ENCODE measurements at regions not wholly inside any gene's neighbourhood (a gene's known extent, or its start where the extent isn't known, plus 50 kb on each side); places are given as distances from the start of the nearest gene placed in this dataset.

- H3K4me3 ChIP-seq (ENCODE audit: low read length in 2 of 2): peak overlapping the region in 1 of 2 donors; percentile 14
- H3K27me3 ChIP-seq (ENCODE audit: control insufficient read depth in 1 of 2, insufficient read depth in 2 of 2, low read length in 2 of 2): no peaks in the 10 kb centered on the region
- no peaks in the 10 kb centered on the region for H3K36me3 ChIP-seq (ENCODE audit: control insufficient read depth in 2 of 2, insufficient read depth in 2 of 2, low read length in 2 of 2)
- no peaks in the 10 kb centered on the region for H3K9me3 ChIP-seq (ENCODE audit: control insufficient read depth in 2 of 2, low read length in 2 of 2)
- H3K27ac ChIP-seq (ENCODE audit: low read length): no peak overlapping the region
- H3K9ac ChIP-seq (ENCODE audit: low read length in 2 of 2): no peak overlapping the region
- no peaks in the 10 kb centered on the region for H3K4me1 ChIP-seq (ENCODE audit: control insufficient read depth, insufficient read depth, low read length)
These were observed 224.5 kb downstream of the B3GLCT start for GRCh38 chr13:31424130-31424729.

DNA sequence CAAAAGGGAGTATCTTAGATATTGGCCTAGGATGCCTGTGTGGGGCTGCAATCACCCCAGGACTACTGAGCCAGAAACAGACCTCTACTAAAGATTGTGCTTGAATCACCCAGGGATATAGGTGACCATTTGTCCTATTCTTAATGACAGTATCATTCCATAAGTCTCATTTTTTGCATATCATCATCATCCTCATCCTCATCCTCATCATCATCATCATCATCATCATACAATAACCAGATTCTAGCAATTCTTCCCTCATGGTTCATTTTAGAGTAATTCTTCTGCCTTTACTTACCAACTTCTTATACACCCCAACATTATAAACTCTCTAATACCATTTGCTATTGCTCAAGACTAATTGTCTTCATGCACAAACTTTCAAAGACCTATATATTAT is 226.6 kb downstream of the B3GLCT start:
- Histone ChIP-seq H3K4me1 (ENCODE audit: control insufficient read depth, insufficient read depth, low read length) (no peaks in the 10 kb centered on the region), H3K36me3 (ENCODE audit: control insufficient read depth in 2 of 2, insufficient read depth in 2 of 2, low read length in 2 of 2) (no peaks in the 10 kb centered on the region), H3K9ac (ENCODE audit: low read length in 2 of 2) (no peak overlapping the region), H3K27me3 (ENCODE audit: control insufficient read depth in 1 of 2, insufficient read depth in 2 of 2, low read length in 2 of 2) (no peaks in the 10 kb centered on the region), H3K9me3 (ENCODE audit: control insufficient read depth in 2 of 2, low read length in 2 of 2) (no peaks in the 10 kb centered on the region), H3K4me3 (ENCODE audit: low read length in 2 of 2) (no peak overlapping the region), H3K27ac (ENCODE audit: low read length) (no peak overlapping the region)

GRCh38 chr13:31427151-31428100 is 227.7 kb downstream of the B3GLCT start:
- Histone ChIP-seq H3K27ac (ENCODE audit: low read length) (no peak overlapping the region), H3K4me1 (ENCODE audit: control insufficient read depth, insufficient read depth, low read length) (no peaks in the 10 kb centered on the region), H3K4me3 (ENCODE audit: low read length in 2 of 2) (no peak overlapping the region), H3K9me3 (ENCODE audit: control insufficient read depth in 2 of 2, low read length in 2 of 2) (no peaks in the 10 kb centered on the region), H3K27me3 (ENCODE audit: control insufficient read depth in 1 of 2, insufficient read depth in 2 of 2, low read length in 2 of 2) (no peaks in the 10 kb centered on the region), H3K36me3 (ENCODE audit: control insufficient read depth in 2 of 2, insufficient read depth in 2 of 2, low read length in 2 of 2) (no peaks in the 10 kb centered on the region), H3K9ac (ENCODE audit: low read length in 2 of 2) (no peak overlapping the region)

- Histone ChIP-seq H3K9ac (ENCODE audit: low read length in 2 of 2) (no peak overlapping the region), H3K9me3 (ENCODE audit: control insufficient read depth in 2 of 2, low read length in 2 of 2) (no peaks in the 10 kb centered on the region), H3K4me1 (ENCODE audit: control insufficient read depth, insufficient read depth, low read length) (no peaks in the 10 kb centered on the region), H3K27me3 (ENCODE audit: control insufficient read depth in 1 of 2, insufficient read depth in 2 of 2, low read length in 2 of 2) (no peaks in the 10 kb centered on the region), H3K36me3 (ENCODE audit: control insufficient read depth in 2 of 2, insufficient read depth in 2 of 2, low read length in 2 of 2) (no peaks in the 10 kb centered on the region), H3K4me3 (ENCODE audit: low read length in 2 of 2) (no peak overlapping the region), H3K27ac (ENCODE audit: low read length) (no peak overlapping the region)
These were observed 232.0 kb downstream of the B3GLCT start for GRCh38 chr13:31431722-31432137.

DNA sequence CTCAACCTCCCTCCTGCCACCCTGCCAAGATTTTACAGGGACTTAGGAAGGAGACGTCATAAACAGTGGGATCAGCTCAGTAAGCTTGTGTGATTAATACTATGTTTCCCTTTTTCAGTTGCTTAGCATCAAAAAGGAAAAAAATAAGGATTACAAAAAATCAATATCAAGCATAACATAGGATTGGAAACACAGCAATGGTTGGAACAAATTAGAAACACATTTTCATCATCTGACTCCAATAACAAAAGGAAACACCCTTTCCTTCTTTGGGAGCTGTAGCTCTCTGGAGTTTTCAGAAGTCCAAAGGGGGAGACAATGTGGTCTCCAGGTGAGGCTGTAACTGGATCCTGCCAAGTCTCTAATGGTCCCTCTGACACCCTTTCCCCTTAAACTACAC is 233.4 kb downstream of the B3GLCT start:
- Histone ChIP-seq H3K36me3 (ENCODE audit: control insufficient read depth in 2 of 2, insufficient read depth in 2 of 2, low read length in 2 of 2) (no peaks in the 10 kb centered on the region), H3K4me3 (ENCODE audit: low read length in 2 of 2) (no peak overlapping the region), H3K27me3 (ENCODE audit: control insufficient read depth in 1 of 2, insufficient read depth in 2 of 2, low read length in 2 of 2) (no peaks in the 10 kb centered on the region), H3K27ac (ENCODE audit: low read length) (no peak overlapping the region), H3K4me1 (ENCODE audit: control insufficient read depth, insufficient read depth, low read length) (no peaks in the 10 kb centered on the region), H3K9ac (ENCODE audit: low read length in 2 of 2) (no peak overlapping the region), H3K9me3 (ENCODE audit: control insufficient read depth in 2 of 2, low read length in 2 of 2) (no peaks in the 10 kb centered on the region)

GRCh38 chr13:31433746-31434145 is 234.0 kb downstream of the B3GLCT start:
- Histone ChIP-seq H3K36me3 (ENCODE audit: control insufficient read depth in 2 of 2, insufficient read depth in 2 of 2, low read length in 2 of 2) (no peaks in the 10 kb centered on the region), H3K4me1 (ENCODE audit: control insufficient read depth, insufficient read depth, low read length) (no peaks in the 10 kb centered on the region), H3K27me3 (ENCODE audit: control insufficient read depth in 1 of 2, insufficient read depth in 2 of 2, low read length in 2 of 2) (peaks cover 0 to 2% of the 10 kb centered on the region in 2 donors), H3K9ac (ENCODE audit: low read length in 2 of 2) (no peak overlapping the region), H3K4me3 (ENCODE audit: low read length in 2 of 2) (no peak overlapping the region), H3K27ac (ENCODE audit: low read length) (no peak overlapping the region), H3K9me3 (ENCODE audit: control insufficient read depth in 2 of 2, low read length in 2 of 2) (no peaks in the 10 kb centered on the region)

DNA sequence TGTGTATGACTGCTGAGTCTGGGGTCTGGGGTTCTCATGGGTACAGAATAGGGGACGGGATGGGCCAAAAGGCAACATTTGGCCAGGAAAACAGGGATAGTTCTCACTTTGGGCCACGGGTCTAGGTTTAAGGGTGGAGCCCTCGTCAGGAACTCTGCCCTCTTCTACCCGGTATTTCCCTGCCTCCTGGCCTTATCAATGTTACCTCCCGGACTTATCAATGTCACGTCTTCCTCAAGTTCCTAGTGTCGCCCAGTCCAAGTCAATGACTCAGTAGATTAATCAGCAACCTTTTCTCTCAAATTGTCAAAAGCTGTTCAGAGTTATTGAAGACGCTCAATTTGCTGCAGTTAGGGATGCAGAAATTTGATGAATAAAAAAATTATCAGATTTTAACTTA is 234.8 kb downstream of the B3GLCT start:
- Histone ChIP-seq H3K36me3 (ENCODE audit: control insufficient read depth in 2 of 2, insufficient read depth in 2 of 2, low read length in 2 of 2) (no peaks in the 10 kb centered on the region), H3K27ac (ENCODE audit: low read length) (no peak overlapping the region), H3K9ac (ENCODE audit: low read length in 2 of 2) (no peak overlapping the region), H3K4me1 (ENCODE audit: control insufficient read depth, insufficient read depth, low read length) (no peaks in the 10 kb centered on the region), H3K4me3 (ENCODE audit: low read length in 2 of 2) (no peak overlapping the region), H3K9me3 (ENCODE audit: control insufficient read depth in 2 of 2, low read length in 2 of 2) (no peaks in the 10 kb centered on the region), H3K27me3 (ENCODE audit: control insufficient read depth in 1 of 2, insufficient read depth in 2 of 2, low read length in 2 of 2) (peaks cover 0 to 2% of the 10 kb centered on the region in 2 donors)

GRCh38 chr13:31435536-31435935 is 235.8 kb downstream of the B3GLCT start:
- Histone ChIP-seq H3K4me3 (ENCODE audit: low read length in 2 of 2) (no peak overlapping the region), H3K9me3 (ENCODE audit: control insufficient read depth in 2 of 2, low read length in 2 of 2) (no peaks in the 10 kb centered on the region), H3K4me1 (ENCODE audit: control insufficient read depth, insufficient read depth, low read length) (no peaks in the 10 kb centered on the region), H3K27ac (ENCODE audit: low read length) (no peak overlapping the region), H3K36me3 (ENCODE audit: control insufficient read depth in 2 of 2, insufficient read depth in 2 of 2, low read length in 2 of 2) (no peaks in the 10 kb centered on the region), H3K27me3 (ENCODE audit: control insufficient read depth in 1 of 2, insufficient read depth in 2 of 2, low read length in 2 of 2) (peaks cover 0 to 2% of the 10 kb centered on the region in 2 donors), H3K9ac (ENCODE audit: low read length in 2 of 2) (no peak overlapping the region)

- no peak overlapping the region for H3K4me3 ChIP-seq (ENCODE audit: low read length in 2 of 2)
- H3K27me3 ChIP-seq (ENCODE audit: control insufficient read depth in 1 of 2, insufficient read depth in 2 of 2, low read length in 2 of 2): peaks cover 0 to 2% of the 10 kb centered on the region in 2 donors
- no peaks in the 10 kb centered on the region for H3K4me1 ChIP-seq (ENCODE audit: control insufficient read depth, insufficient read depth, low read length)
- H3K27ac ChIP-seq (ENCODE audit: low read length): no peak overlapping the region
- no peaks in the 10 kb centered on the region for H3K36me3 ChIP-seq (ENCODE audit: control insufficient read depth in 2 of 2, insufficient read depth in 2 of 2, low read length in 2 of 2)
- no peak overlapping the region for H3K9ac ChIP-seq (ENCODE audit: low read length in 2 of 2)
- H3K9me3 ChIP-seq (ENCODE audit: control insufficient read depth in 2 of 2, low read length in 2 of 2): no peaks in the 10 kb centered on the region
These were observed 236.7 kb downstream of the B3GLCT start for GRCh38 chr13:31436478-31436877.

DNA sequence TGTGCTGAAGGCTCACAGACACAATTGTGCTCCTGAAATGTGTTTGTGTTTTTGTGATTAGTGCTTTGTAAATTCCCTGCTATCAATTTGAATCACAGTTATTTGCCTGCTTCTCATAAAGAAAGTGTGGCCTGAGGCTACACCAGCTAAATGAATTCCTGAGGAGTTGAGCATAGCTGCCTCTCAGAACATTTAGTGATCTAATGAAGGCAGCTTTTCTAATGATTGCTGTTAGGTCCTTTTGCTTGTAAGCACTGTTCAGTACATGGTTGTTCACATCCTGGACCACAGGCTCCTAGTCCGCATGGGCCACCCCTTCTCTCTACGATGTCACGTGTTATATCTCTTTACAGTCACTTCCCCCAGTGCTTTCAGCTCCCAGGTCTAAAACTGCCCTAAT is 238.2 kb downstream of the B3GLCT start:
- H3K4me1 ChIP-seq (ENCODE audit: control insufficient read depth, insufficient read depth, low read length): no peaks in the 10 kb centered on the region

GRCh38 chr13:31440132-31440531 is 240.4 kb downstream of the B3GLCT start:
- no peaks in the 10 kb centered on the region for H3K9me3 ChIP-seq (ENCODE audit: control insufficient read depth in 2 of 2, low read length in 2 of 2)
- H3K4me1 ChIP-seq (ENCODE audit: control insufficient read depth, insufficient read depth, low read length): no peaks in the 10 kb centered on the region
- no peak overlapping the region for H3K9ac ChIP-seq (ENCODE audit: low read length in 2 of 2)
- no peaks in the 10 kb centered on the region for H3K36me3 ChIP-seq (ENCODE audit: control insufficient read depth in 2 of 2, insufficient read depth in 2 of 2, low read length in 2 of 2)
- H3K27ac ChIP-seq (ENCODE audit: low read length): no peak overlapping the region
- no peak overlapping the region for H3K4me3 ChIP-seq (ENCODE audit: low read length in 2 of 2)
- peaks cover 0 to 2% of the 10 kb centered on the region in 2 donors for H3K27me3 ChIP-seq (ENCODE audit: control insufficient read depth in 1 of 2, insufficient read depth in 2 of 2, low read length in 2 of 2)

More for the DNA sequence above, 238.2 kb downstream of the B3GLCT start:
- Histone ChIP-seq H3K4me3 (ENCODE audit: low read length in 2 of 2) (no peak overlapping the region), H3K9me3 (ENCODE audit: control insufficient read depth in 2 of 2, low read length in 2 of 2) (no peaks in the 10 kb centered on the region), H3K9ac (ENCODE audit: low read length in 2 of 2) (no peak overlapping the region), H3K27ac (ENCODE audit: low read length) (no peak overlapping the region), H3K27me3 (ENCODE audit: control insufficient read depth in 1 of 2, insufficient read depth in 2 of 2, low read length in 2 of 2) (peaks cover 0 to 2% of the 10 kb centered on the region in 2 donors), H3K36me3 (ENCODE audit: control insufficient read depth in 2 of 2, insufficient read depth in 2 of 2, low read length in 2 of 2) (no peaks in the 10 kb centered on the region)

All from stomach smooth muscle (tissue), 2 donors.